OCI-LY1 (cell line): ENCODE measurements at regions not wholly inside any gene's neighbourhood (a gene's known extent, or its start where the extent isn't known, plus 50 kb on each side); places are given as distances from the start of the nearest gene placed in this dataset.

Experiments used
- CTCF ChIP-seq: fragments of 200-600 bp; sonication (generic), shearing (Covaris generic); IDR thresholded peaks from 2 replicates; pipeline ENCODE4 v1.5.1; 2017; ENCODE audit warnings: mild to moderate bottlenecking, antibody characterized with exemption, low read length, moderate library complexity, mixed read lengths
- EZH2 ChIP-seq: fragments of 200-600 bp; sonication (generic), shearing (Covaris generic); IDR thresholded peaks from 2 replicates; pipeline ENCODE4 v1.8.0; 2017; ENCODE audit warnings: borderline replicate concordance, mixed run types, mild to moderate bottlenecking, antibody characterized with exemption, low read length, moderate library complexity, mixed read lengths

DNA sequence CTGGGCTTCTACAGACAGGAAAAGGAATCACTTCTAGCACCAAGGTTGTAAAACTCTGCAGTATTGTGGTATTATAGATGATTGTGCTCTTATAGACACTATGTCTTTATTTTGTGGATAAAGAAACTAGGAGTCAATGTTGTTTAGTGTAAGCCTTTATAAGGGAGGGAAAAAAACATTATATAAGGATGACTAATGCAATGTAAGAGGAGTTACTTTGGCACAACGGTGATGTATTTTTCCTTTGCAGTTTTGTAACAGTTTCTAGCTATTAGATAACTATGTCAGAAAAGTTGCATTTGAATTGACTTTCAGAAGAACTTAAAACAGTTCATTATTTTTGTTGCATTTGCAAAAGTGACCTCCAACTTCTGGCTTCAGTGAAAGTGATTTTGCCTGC lies 545.4 kb downstream of the CCDC85A start:
- no peak for TF ChIP-seq CTCF
- no peak for TF ChIP-seq EZH2
